Caco-2 (cell line): ENCODE measurements at regions not wholly inside any gene's neighbourhood (a gene's known extent, or its start where the extent isn't known, plus 50 kb on each side); places are given as distances from the start of the nearest gene placed in this dataset.
A peak's percentile ranks its signal among the peaks of the same experiment; 100 is the strongest.
"Not testable (repeated sequence)": the region's sequence is repeated elsewhere in the genome, so short reads cannot be mapped to it uniquely, and the experiment has no call there.

Experiments
- BruUV-seq: library from RNA; stranded (reverse); fragments of 400-500 nt; replicated peaks from 2 replicates; lab custom pipeline; 2021; lab: Mats Ljungman, UMichigan
- CTCF ChIA-PET: fragments of 300-600 bp; sonication (Branson Sonifier 250); formaldehyde crosslinking; loops from one replicate; lab custom pipeline; 2022; ENCODE audit warnings: antibody characterized with exemption; lab: Charles Lee
- POLR2A ChIA-PET: fragments of 300-600 bp; sonication (Branson Sonifier 250); formaldehyde crosslinking; loops from one replicate; lab custom pipeline; 2022; ENCODE audit warnings: antibody characterized with exemption; lab: Charles Lee
- DNase-seq, 2 experiments: peaks; one replicate each; pipeline versions ENCODE4 v3.0.0 to v3.0.0-alpha.2; 2020 to 2022
- H3K27me3 ChIP-seq: replicated peaks from 2 replicates; pipeline ENCODE4 v1.6.0; 2011; ENCODE audit warnings: low read length; ENCODE audit not compliant: control insufficient read depth, insufficient read depth
- H3K36me3 ChIP-seq: 2 replicates; pipeline ENCODE4 v1.5.1; 2011; ENCODE audit warnings: low read length; ENCODE audit not compliant: control insufficient read depth, insufficient read depth
- H3K4me1 ChIP-seq: fragments of 250-450 bp; sonication (Bioruptor Pico); 2 replicates; pipeline ENCODE4 v1.5.1; 2020; ENCODE audit warnings: mild to moderate bottlenecking
- H3K4me3 ChIP-seq: 2 replicates; pipeline ENCODE4 v1.5.1; 2011; ENCODE audit warnings: low read depth, mild to moderate bottlenecking, control low read depth, low read length
- H3K9me3 ChIP-seq: fragments of 250-450 bp; sonication (Bioruptor Pico); 2 replicates; pipeline ENCODE4 v1.5.1; 2020; ENCODE audit warnings: mild to moderate bottlenecking, moderate library complexity
- H3K27ac Mint-ChIP-seq: one replicate; pipeline ENCODE4 v1.8.0; 2022; ENCODE audit warnings: mixed read lengths; ENCODE audit not compliant: unreplicated experiment
- H3K27me3 Mint-ChIP-seq: one replicate; pipeline ENCODE4 v1.8.0; 2022; ENCODE audit warnings: mixed read lengths; ENCODE audit not compliant: insufficient read depth, unreplicated experiment
- H3K36me3 Mint-ChIP-seq: one replicate; pipeline ENCODE4 v1.8.0; 2022; ENCODE audit warnings: mild to moderate bottlenecking, mixed read lengths; ENCODE audit not compliant: insufficient read depth, unreplicated experiment
- H3K4me1 Mint-ChIP-seq: one replicate; pipeline ENCODE4 v1.8.0; 2022; ENCODE audit warnings: low read depth, mixed read lengths; ENCODE audit not compliant: unreplicated experiment
- H3K4me3 Mint-ChIP-seq: one replicate; pipeline ENCODE4 v1.8.0; 2022; ENCODE audit warnings: mild to moderate bottlenecking, moderate library complexity, mixed read lengths; ENCODE audit not compliant: unreplicated experiment
- H3K9me3 Mint-ChIP-seq: one replicate; pipeline ENCODE4 v1.8.0; 2022; ENCODE audit warnings: mixed read lengths; ENCODE audit not compliant: unreplicated experiment
- CTCF ChIP-seq, 2 experiments: fragments of 200-600 bp in 1 of 2; IDR thresholded peaks; 1 replicate in 1 of 2; 2 replicates in 1 of 2; pipeline versions ENCODE4 v1.5.1 to v1.8.0; 2011 to 2022; ENCODE audit warnings: antibody characterized with exemption in 1 of 2, control low read depth in 1 of 2, inconsistent platforms in 1 of 2, low read depth in 1 of 2, low read length in 1 of 2, mild to moderate bottlenecking in 1 of 2, moderate library complexity in 1 of 2; ENCODE audit not compliant: insufficient read depth in 1 of 2, severe bottlenecking in 1 of 2, unreplicated experiment in 1 of 2
- intact Hi-C: fragments of 100-400 bp; cut with micrococcal nuclease; formaldehyde crosslinking; loops from one replicate; pipeline ENCODE4 v1.10.0; 2022; ENCODE audit not compliant: unreplicated experiment

GRCh38 chr1:145535461-145535860 is 72.3 kb upstream of the GPR89A start:
- H3K36me3 ChIP-seq, H3K4me1 ChIP-seq, H3K27me3 Mint-ChIP-seq, POLR2A ChIA-PET, H3K27me3 ChIP-seq, H3K9me3 Mint-ChIP-seq, H3K36me3 Mint-ChIP-seq, H3K9me3 ChIP-seq, H3K4me1 Mint-ChIP-seq, intact Hi-C loops, CTCF ChIA-PET, H3K27ac Mint-ChIP-seq, H3K4me3 ChIP-seq, BruUV-seq: not testable (repeated sequence)
- peak; percentile 15 to 46 for DNase-seq
- H3K4me3 Mint-ChIP-seq: peak overlapping the region; percentile 10

DNA sequence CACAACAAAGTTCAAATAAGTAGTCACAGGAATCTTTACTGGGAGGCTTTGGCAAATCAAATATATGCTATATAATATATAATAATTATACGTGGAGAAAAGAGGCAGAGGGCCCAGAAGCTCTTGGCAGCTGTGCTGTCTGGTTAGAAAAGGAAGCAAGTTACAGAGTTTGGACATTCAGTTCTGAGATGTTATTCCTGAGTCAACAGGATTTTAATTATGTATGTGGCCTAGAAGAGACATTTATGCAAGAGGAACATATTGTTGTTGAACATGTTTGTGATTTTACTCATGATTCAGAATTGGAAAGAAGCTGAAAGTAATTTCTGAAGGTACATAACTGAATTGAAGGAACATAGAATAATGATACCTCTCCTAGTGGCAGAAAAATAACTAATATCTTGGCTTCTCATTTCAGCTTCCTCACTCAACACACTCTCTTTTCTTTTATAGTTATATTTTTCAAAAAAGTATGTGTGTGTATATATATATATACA is 79.7 kb upstream of the GPR89A start:
- DNase-seq, POLR2A ChIA-PET, H3K27ac Mint-ChIP-seq, H3K9me3 Mint-ChIP-seq, H3K27me3 Mint-ChIP-seq, H3K4me1 ChIP-seq, H3K36me3 Mint-ChIP-seq, H3K4me1 Mint-ChIP-seq, H3K36me3 ChIP-seq, intact Hi-C loops, H3K4me3 ChIP-seq, H3K27me3 ChIP-seq, BruUV-seq, CTCF ChIA-PET, H3K9me3 ChIP-seq, H3K4me3 Mint-ChIP-seq: not testable (repeated sequence)

GRCh38 chr1:145520159-145520558 is 87.6 kb upstream of the GPR89A start:
- H3K9me3 Mint-ChIP-seq, CTCF ChIA-PET, H3K27me3 ChIP-seq, intact Hi-C loops, POLR2A ChIA-PET, H3K36me3 ChIP-seq, H3K4me3 Mint-ChIP-seq, BruUV-seq, H3K4me3 ChIP-seq, H3K9me3 ChIP-seq, DNase-seq, H3K27me3 Mint-ChIP-seq, H3K36me3 Mint-ChIP-seq: not testable (repeated sequence)
- Mint-ChIP-seq H3K27ac (peak overlapping the region; percentile 77), H3K4me1 (peaks cover 26% of the 10 kb centered on the region)
- peaks cover 13% of the 10 kb centered on the region for H3K4me1 ChIP-seq

DNA sequence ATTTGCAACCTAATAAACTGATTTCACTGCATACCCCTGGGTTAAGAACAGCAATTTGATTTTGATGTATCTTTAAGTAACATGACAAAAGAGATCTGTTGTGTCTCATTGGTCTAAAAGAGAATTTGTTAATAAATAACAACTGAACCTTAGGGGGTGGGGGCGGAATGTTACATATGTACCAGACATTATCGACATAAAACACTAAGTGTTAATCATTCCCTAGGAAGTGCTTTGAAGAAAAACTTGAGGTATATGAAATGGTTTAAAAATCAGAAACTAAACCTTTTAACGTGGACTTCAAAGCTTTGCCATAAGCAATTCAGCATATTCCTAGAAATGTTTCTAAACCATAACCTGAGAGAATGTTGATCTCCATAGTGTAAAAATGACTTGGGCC is 88.5 kb upstream of the GPR89A start:
- DNase-seq: peak in 1 of 2 experiments; percentile 12
- POLR2A ChIA-PET, H3K27me3 ChIP-seq, H3K27me3 Mint-ChIP-seq, CTCF ChIA-PET, H3K4me3 ChIP-seq, BruUV-seq, intact Hi-C loops, H3K36me3 ChIP-seq, H3K9me3 Mint-ChIP-seq, H3K4me3 Mint-ChIP-seq, H3K36me3 Mint-ChIP-seq, H3K9me3 ChIP-seq: not testable (repeated sequence)
- H3K4me1 ChIP-seq: peaks cover 13% of the 10 kb centered on the region
- Mint-ChIP-seq H3K4me1 (peaks cover 26% of the 10 kb centered on the region), H3K27ac (peak overlapping the region; percentile 77)

GRCh38 chr1:145513017-145513416 is 87.6 kb upstream of the NBPF20 start:
- H3K9me3 Mint-ChIP-seq, BruUV-seq, H3K36me3 ChIP-seq, CTCF ChIA-PET, H3K27me3 Mint-ChIP-seq, POLR2A ChIA-PET, H3K4me1 ChIP-seq, H3K4me3 ChIP-seq, H3K27ac Mint-ChIP-seq, H3K4me1 Mint-ChIP-seq, H3K4me3 Mint-ChIP-seq, H3K27me3 ChIP-seq, H3K36me3 Mint-ChIP-seq, intact Hi-C loops, H3K9me3 ChIP-seq: not testable (repeated sequence)
- TF ChIP-seq CTCF (IDR thresholded peaks at IDR 0.05; ENCODE audit: insufficient read depth in 1 of 2, low read depth in 1 of 2, low read length in 1 of 2, severe bottlenecking in 1 of 2, unreplicated experiment in 1 of 2): peak in 1 of 2 experiments; percentile 11
- DNase-seq: peak; percentile 58 to 59

- H3K4me1 Mint-ChIP-seq, H3K27ac Mint-ChIP-seq, intact Hi-C loops, H3K36me3 Mint-ChIP-seq, H3K36me3 ChIP-seq, H3K4me3 Mint-ChIP-seq, CTCF ChIA-PET, DNase-seq, H3K27me3 ChIP-seq, H3K4me3 ChIP-seq, H3K9me3 Mint-ChIP-seq, H3K27me3 Mint-ChIP-seq, H3K9me3 ChIP-seq, H3K4me1 ChIP-seq, POLR2A ChIA-PET, BruUV-seq: not testable (repeated sequence)
These were observed 82.7 kb upstream of the NBPF20 start for GRCh38 chr1:145508053-145508452.
